ENCODE measurements at regions not wholly inside any gene's neighbourhood (a gene's known extent, or its start where the extent isn't known, plus 50 kb on each side); places are given as distances from the start of the nearest gene placed in this dataset.
A peak's percentile ranks its signal among the peaks of the same experiment; 100 is the strongest.
"Not testable (repeated sequence)": the region's sequence is repeated elsewhere in the genome, so short reads cannot be mapped to it uniquely, and the experiment has no call there.

DNA sequence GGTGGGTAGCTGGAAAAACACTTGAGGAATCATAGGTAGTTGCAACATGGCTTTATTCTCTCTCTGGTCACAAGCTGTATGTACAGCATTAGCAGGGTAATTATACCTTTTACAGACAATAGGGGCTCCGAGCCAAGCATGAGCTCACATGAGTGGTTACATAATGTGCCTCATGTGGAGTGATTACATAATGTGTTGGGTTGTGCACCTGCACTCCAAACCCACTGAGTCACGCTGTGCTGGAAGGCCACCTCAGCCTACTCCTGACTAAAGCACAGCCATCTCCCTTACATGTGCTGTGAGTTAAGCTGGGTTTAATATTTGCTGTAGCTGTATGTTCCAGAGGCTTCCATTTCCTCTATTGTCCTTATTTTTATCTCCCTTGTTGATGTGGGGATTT lies 348.7 kb upstream of the SEMA3C start:
- H3K4me3 ChIP-seq = no peak overlapping the region
- no peak overlapping the region for H3K27ac ChIP-seq
- H3K36me3 ChIP-seq = no peaks in the 10 kb centered on the region
- H3K9me3 ChIP-seq = no peaks in the 10 kb centered on the region
- H3K4me1 ChIP-seq = no peaks in the 10 kb centered on the region
- TF ChIP-seq, protein P1, sequence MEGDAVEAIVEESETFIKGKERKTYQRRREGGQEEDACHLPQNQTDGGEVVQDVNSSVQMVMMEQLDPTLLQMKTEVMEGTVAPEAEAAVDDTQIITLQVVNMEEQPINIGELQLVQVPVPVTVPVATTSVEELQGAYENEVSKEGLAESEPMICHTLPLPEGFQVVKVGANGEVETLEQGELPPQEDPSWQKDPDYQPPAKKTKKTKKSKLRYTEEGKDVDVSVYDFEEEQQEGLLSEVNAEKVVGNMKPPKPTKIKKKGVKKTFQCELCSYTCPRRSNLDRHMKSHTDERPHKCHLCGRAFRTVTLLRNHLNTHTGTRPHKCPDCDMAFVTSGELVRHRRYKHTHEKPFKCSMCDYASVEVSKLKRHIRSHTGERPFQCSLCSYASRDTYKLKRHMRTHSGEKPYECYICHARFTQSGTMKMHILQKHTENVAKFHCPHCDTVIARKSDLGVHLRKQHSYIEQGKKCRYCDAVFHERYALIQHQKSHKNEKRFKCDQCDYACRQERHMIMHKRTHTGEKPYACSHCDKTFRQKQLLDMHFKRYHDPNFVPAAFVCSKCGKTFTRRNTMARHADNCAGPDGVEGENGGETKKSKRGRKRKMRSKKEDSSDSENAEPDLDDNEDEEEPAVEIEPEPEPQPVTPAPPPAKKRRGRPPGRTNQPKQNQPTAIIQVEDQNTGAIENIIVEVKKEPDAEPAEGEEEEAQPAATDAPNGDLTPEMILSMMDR (IDR thresholded peaks at IDR 0.05) = no peak
- intact Hi-C loops (cut with DNase I) = no loop called here
- DNase-seq = no peak
- no peaks in the 10 kb centered on the region for H3K27me3 ChIP-seq
- peak; percentile 64 for ATAC-seq

DNA sequence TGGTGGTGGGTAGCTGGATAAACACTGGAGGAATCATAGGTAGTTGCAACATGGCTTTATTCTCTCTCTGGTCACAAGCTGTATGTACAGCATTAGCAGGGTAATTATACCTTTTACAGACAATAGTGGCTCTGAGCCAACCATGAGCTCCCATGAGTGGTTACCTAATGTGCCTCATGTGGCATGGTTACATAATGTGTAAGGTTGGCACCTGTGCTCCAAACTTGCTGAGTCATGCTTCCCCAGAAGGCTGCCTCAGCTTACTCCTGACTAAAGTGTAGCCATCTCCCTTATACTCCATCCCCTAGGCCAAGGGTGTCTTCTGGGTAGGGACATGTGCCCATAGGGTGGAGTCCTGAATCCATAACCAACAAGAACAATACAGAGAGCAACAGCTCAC lies 345.3 kb upstream of the SEMA3C start:
- peak; percentile 34 for ATAC-seq
- no peaks in the 10 kb centered on the region for H3K36me3 ChIP-seq
- H3K4me1 ChIP-seq = no peaks in the 10 kb centered on the region
- no peak overlapping the region for H3K27ac ChIP-seq
- no peak overlapping the region for H3K4me3 ChIP-seq
- TF ChIP-seq, protein P1 (IDR thresholded peaks at IDR 0.05) = no peak
- no peak for DNase-seq
- no peaks in the 10 kb centered on the region for H3K9me3 ChIP-seq
- H3K27me3 ChIP-seq = no peaks in the 10 kb centered on the region
- intact Hi-C loops (cut with DNase I) = no loop called here

GRCh38 chr7:81260152-81260551 lies 341.3 kb upstream of the SEMA3C start:
- DNase-seq (no peak), ATAC-seq (no peak)
- Histone ChIP-seq H3K27ac (no peak overlapping the region), H3K9me3 (no peaks in the 10 kb centered on the region), H3K36me3 (no peaks in the 10 kb centered on the region), H3K4me3 (no peak overlapping the region), H3K27me3 (no peaks in the 10 kb centered on the region), H3K4me1 (no peaks in the 10 kb centered on the region)
- TF ChIP-seq, protein P1 (IDR thresholded peaks at IDR 0.05) = no peak
- intact Hi-C loops (cut with DNase I) = no loop called here

DNA sequence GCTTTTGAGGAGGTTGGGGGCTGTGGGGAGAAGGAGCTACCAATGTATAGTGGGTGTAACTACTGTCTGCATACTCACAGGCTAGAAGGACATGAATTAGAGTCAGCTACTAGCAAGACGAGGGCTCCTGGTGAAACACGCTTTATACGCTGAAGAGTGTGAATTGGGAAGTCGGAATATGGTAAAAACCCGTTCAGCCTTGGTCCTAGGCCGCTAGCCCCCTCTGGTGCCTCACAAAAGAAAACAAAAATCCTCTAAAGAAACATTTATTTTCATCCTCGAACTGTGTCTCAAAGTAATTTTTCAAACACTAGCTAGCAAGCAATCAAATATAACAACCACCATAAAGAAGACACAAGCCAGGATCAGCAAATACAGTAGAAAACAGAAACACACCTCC lies 338.1 kb upstream of the SEMA3C start:
- TF ChIP-seq, protein P1 (IDR thresholded peaks at IDR 0.05) = peak; percentile 28
- ATAC-seq (peak; percentile 53), DNase-seq (no peak)
- Histone ChIP-seq H3K36me3 (no peaks in the 10 kb centered on the region), H3K4me1 (no peaks in the 10 kb centered on the region), H3K9me3 (no peaks in the 10 kb centered on the region), H3K27me3 (no peaks in the 10 kb centered on the region), H3K4me3 (no peak overlapping the region), H3K27ac (no peak overlapping the region)
- intact Hi-C loops (cut with DNase I) = no loop called here

DNA sequence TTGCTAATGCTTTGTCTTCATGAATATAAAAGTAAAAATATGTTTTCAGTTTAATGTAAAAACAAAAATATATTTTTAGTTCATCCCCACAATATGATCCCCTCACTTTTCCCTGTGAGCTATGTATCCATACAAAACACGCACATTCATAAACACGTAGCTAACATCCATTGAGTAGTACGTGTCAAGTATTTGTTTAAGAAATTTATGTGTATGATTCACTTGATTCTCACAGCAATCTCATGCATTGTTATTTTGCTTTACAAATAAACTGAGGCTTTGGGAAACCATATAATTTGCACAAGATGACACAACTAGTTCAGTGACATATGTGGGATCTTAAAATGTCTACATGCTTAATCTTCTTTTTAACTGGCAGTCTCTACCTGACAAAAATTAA lies 329.6 kb upstream of the SEMA3C start:
- H3K27me3 ChIP-seq = no peaks in the 10 kb centered on the region
- no peaks in the 10 kb centered on the region for H3K4me1 ChIP-seq
- DNase-seq = no peak
- H3K4me3 ChIP-seq = no peak overlapping the region
- no peaks in the 10 kb centered on the region for H3K36me3 ChIP-seq
- H3K27ac ChIP-seq = no peak overlapping the region
- intact Hi-C loops (cut with DNase I) = no loop called here
- no peak for ATAC-seq
- TF ChIP-seq, protein P1 (IDR thresholded peaks at IDR 0.05) = no peak
- no peaks in the 10 kb centered on the region for H3K9me3 ChIP-seq

DNA sequence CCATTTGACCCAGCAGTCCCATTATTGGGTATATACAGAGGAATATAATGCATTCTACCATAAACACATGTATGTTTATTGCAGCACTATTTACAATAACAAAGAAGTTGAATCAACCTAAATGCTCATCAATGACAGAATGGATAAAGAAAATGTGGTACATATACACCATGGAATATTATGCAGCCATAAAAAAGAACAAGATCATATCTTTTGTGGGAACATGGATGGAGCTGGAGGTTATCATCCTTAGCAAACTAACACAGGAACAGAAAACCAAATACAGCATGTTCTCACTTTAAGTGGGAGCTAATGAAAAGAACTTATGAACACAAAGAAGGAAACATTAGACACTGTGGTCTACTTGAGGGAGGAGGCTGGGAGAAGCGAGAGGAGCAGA lies 328.5 kb upstream of the SEMA3C start:
- H3K36me3 ChIP-seq; ATAC-seq; H3K27ac ChIP-seq; H3K9me3 ChIP-seq; H3K27me3 ChIP-seq; H3K4me1 ChIP-seq; DNase-seq; intact Hi-C loops (cut with DNase I); H3K4me3 ChIP-seq: not testable (repeated sequence)
